ENCODE measurements at regions not wholly inside any gene's neighbourhood (a gene's known extent, or its start where the extent isn't known, plus 50 kb on each side); places are given as distances from the start of the nearest gene placed in this dataset.

GRCh38 chr6:86536121-86536520 lies 401.2 kb upstream of the HTR1E start:
- BruUV-seq (replicated peaks) = no TSS peak
- no peak overlapping the region for H2AFZ ChIP-seq (ENCODE audit: low read length)
- intact Hi-C loops (cut with micrococcal nuclease) = no loop called here

GRCh38 chr6:86535100-86535499 lies 402.2 kb upstream of the HTR1E start:
- Histone ChIP-seq H3K9me2 (replicated peaks; ENCODE audit: low read length) (no peaks in the 10 kb centered on the region), H3K9ac (ENCODE audit: low read length) (no peak overlapping the region), H3K36me3 (ENCODE audit: low read depth, low read length) (no peaks in the 10 kb centered on the region), H4K20me1 (ENCODE audit: low read length) (no peaks in the 10 kb centered on the region), H3K4me1 (ENCODE audit: insufficient read depth, low read length) (no peaks in the 10 kb centered on the region), H3K79me2 (ENCODE audit: low read length) (no peaks in the 10 kb centered on the region), H3F3A (ENCODE audit: low read length, unreplicated experiment) (no peaks in the 10 kb centered on the region), H3K4me2 (ENCODE audit: low read length) (no peak overlapping the region), H3K4me3 (ENCODE audit: low read length) (no peak overlapping the region), H3K27me3 (ENCODE audit: low read length) (no peaks in the 10 kb centered on the region), H3K27ac (ENCODE audit: low read length) (no peak overlapping the region), H3K9me3 (ENCODE audit: low read length) (no peaks in the 10 kb centered on the region), H2AFZ (ENCODE audit: low read length) (no peak overlapping the region)
- no TSS peak for BruUV-seq (replicated peaks)
- ATAC-seq (no peak), DNase-seq (no peak)
- TF ChIP-seq EZH2 (IDR thresholded peaks at IDR 0.05; ENCODE audit: low read length, unreplicated experiment) = no peak
- no peak for TF ChIP-seq CTCF (conservative IDR thresholded peaks at IDR 0.05; ENCODE audit: low read depth, low read length)
- TF ChIP-seq EZH2phosphoT487 (IDR thresholded peaks at IDR 0.05; ENCODE audit: borderline replicate concordance, low read length) = no peak
- POLR2A ChIA-PET (ENCODE audit: unreplicated experiment) = no interaction called here
- CTCF ChIA-PET = no interaction called here
- intact Hi-C loops (cut with micrococcal nuclease) = no loop called here

More at GRCh38 chr6:86536121-86536520, 401.2 kb upstream of the HTR1E start:
- no peaks in the 10 kb centered on the region for H3K9me3 ChIP-seq (ENCODE audit: low read length)
- CTCF ChIA-PET = no interaction called here
- H4K20me1 ChIP-seq (ENCODE audit: low read length) = no peaks in the 10 kb centered on the region
- no peak overlapping the region for H3K27ac ChIP-seq (ENCODE audit: low read length)
- no peaks in the 10 kb centered on the region for H3F3A ChIP-seq (ENCODE audit: low read length, unreplicated experiment)
- TF ChIP-seq EZH2 (IDR thresholded peaks at IDR 0.05; ENCODE audit: low read length, unreplicated experiment) (no peak), EZH2phosphoT487 (IDR thresholded peaks at IDR 0.05; ENCODE audit: borderline replicate concordance, low read length) (no peak), CTCF (conservative IDR thresholded peaks at IDR 0.05; ENCODE audit: low read depth, low read length) (no peak)
- no peaks in the 10 kb centered on the region for H3K9me2 ChIP-seq (replicated peaks; ENCODE audit: low read length)
- H3K79me2 ChIP-seq (ENCODE audit: low read length) = no peaks in the 10 kb centered on the region
- no peak overlapping the region for H3K9ac ChIP-seq (ENCODE audit: low read length)
- POLR2A ChIA-PET (ENCODE audit: unreplicated experiment) = no interaction called here
- no peaks in the 10 kb centered on the region for H3K4me1 ChIP-seq (ENCODE audit: insufficient read depth, low read length)
- no peak overlapping the region for H3K4me3 ChIP-seq (ENCODE audit: low read length)
- ATAC-seq = no peak
- no peak for DNase-seq
- no peaks in the 10 kb centered on the region for H3K36me3 ChIP-seq (ENCODE audit: low read depth, low read length)
- no peak overlapping the region for H3K4me2 ChIP-seq (ENCODE audit: low read length)
- H3K27me3 ChIP-seq (ENCODE audit: low read length) = no peaks in the 10 kb centered on the region

DNA sequence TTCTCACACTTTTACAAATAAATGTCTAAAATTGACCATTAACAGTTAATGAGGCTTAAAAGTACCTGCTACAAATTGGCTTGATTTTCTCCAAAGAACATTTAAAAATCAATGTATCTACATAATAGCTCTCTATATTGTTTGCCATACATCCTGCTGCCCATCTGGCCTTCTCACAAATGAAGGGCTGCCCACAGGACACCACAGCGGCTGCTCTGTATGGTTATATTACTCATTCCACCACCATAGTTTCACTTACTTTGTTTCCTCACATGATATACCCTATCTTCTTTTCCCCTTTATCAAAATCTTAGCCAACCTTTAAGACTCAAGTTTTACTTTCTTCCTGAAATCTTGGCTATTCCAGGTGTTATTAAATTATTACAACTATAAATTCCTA lies 407.7 kb upstream of the HTR1E start:
- ChIA-PET CTCF (no interaction called here), POLR2A (ENCODE audit: unreplicated experiment) (no interaction called here)
- H3K9ac ChIP-seq (ENCODE audit: low read length) = no peak overlapping the region
- no peaks in the 10 kb centered on the region for H3K9me3 ChIP-seq (ENCODE audit: low read length)
- no peaks in the 10 kb centered on the region for H4K20me1 ChIP-seq (ENCODE audit: low read length)
- H3K27me3 ChIP-seq (ENCODE audit: low read length) = no peaks in the 10 kb centered on the region
- TF ChIP-seq CTCF (conservative IDR thresholded peaks at IDR 0.05; ENCODE audit: low read depth, low read length) (no peak), EZH2 (IDR thresholded peaks at IDR 0.05; ENCODE audit: low read length, unreplicated experiment) (no peak), EZH2phosphoT487 (IDR thresholded peaks at IDR 0.05; ENCODE audit: borderline replicate concordance, low read length) (no peak)
- no peak overlapping the region for H2AFZ ChIP-seq (ENCODE audit: low read length)
- intact Hi-C loops (cut with micrococcal nuclease) = no loop called here
- H3K4me1 ChIP-seq (ENCODE audit: insufficient read depth, low read length) = no peaks in the 10 kb centered on the region
- no peak overlapping the region for H3K4me3 ChIP-seq (ENCODE audit: low read length)
- H3K4me2 ChIP-seq (ENCODE audit: low read length) = no peak overlapping the region
- no peak for DNase-seq
- H3K79me2 ChIP-seq (ENCODE audit: low read length) = no peaks in the 10 kb centered on the region
- H3F3A ChIP-seq (ENCODE audit: low read length, unreplicated experiment) = no peaks in the 10 kb centered on the region
- no peaks in the 10 kb centered on the region for H3K9me2 ChIP-seq (replicated peaks; ENCODE audit: low read length)
- BruUV-seq (replicated peaks) = no TSS peak
- no peak for ATAC-seq
- H3K36me3 ChIP-seq (ENCODE audit: low read depth, low read length) = no peaks in the 10 kb centered on the region
- H3K27ac ChIP-seq (ENCODE audit: low read length) = no peak overlapping the region

Data from PC-3 (cell line).